IPS-15b (cell line): ENCODE measurements at regions not wholly inside any gene's neighbourhood (a gene's known extent, or its start where the extent isn't known, plus 50 kb on each side); places are given as distances from the start of the nearest gene placed in this dataset.
"Not testable (repeated sequence)": the region's sequence is repeated elsewhere in the genome, so short reads cannot be mapped to it uniquely, and the experiment has no call there.

ENCODE experiments used
- H3K27me3 ChIP-seq: one replicate; pipeline ENCODE4 v1.6.1; 2013; ENCODE audit warnings: low read length; ENCODE audit not compliant: control insufficient read depth, insufficient read depth
- H3K36me3 ChIP-seq: one replicate; pipeline ENCODE4 v1.6.1; 2013; ENCODE audit warnings: low read length; ENCODE audit not compliant: control insufficient read depth, insufficient read depth
- H3K4me1 ChIP-seq: one replicate; pipeline ENCODE4 v1.6.1; 2013; ENCODE audit warnings: mild to moderate bottlenecking, low read length; ENCODE audit not compliant: control insufficient read depth, insufficient read depth
- H3K4me3 ChIP-seq: one replicate; pipeline ENCODE4 v1.5.1; 2013; ENCODE audit warnings: low read depth, low read length
- H3K9ac ChIP-seq: one replicate; pipeline ENCODE4 v1.6.1; 2013; ENCODE audit warnings: low read depth, mild to moderate bottlenecking, low read length
- H3K9me3 ChIP-seq: one replicate; pipeline ENCODE4 v1.6.1; 2013; ENCODE audit warnings: mild to moderate bottlenecking, low read length; ENCODE audit not compliant: control insufficient read depth, insufficient read depth

- H3K27me3 ChIP-seq, result no peaks in the 10 kb centered on the region
- H3K9me3 ChIP-seq, result no peaks in the 10 kb centered on the region
- H3K4me1 ChIP-seq, result peaks cover 25% of the 10 kb centered on the region
- no peaks in the 10 kb centered on the region for H3K36me3 ChIP-seq
- H3K4me3 ChIP-seq, result no peak overlapping the region
- H3K9ac ChIP-seq, result no peak overlapping the region
Measured at GRCh38 chr20:53677447-53678314, 84.0 kb upstream of the ZNF217 start.

GRCh38 chr20:53676987-53677386 lies 83.3 kb upstream of the ZNF217 start:
- Histone ChIP-seq H3K9ac (no peak overlapping the region), H3K9me3 (no peaks in the 10 kb centered on the region), H3K27me3 (no peaks in the 10 kb centered on the region), H3K4me1 (peaks cover 25% of the 10 kb centered on the region), H3K36me3 (no peaks in the 10 kb centered on the region), H3K4me3 (no peak overlapping the region)

- Histone ChIP-seq H3K36me3 (no peaks in the 10 kb centered on the region), H3K4me3 (no peak overlapping the region), H3K4me1 (peaks cover 25% of the 10 kb centered on the region), H3K9me3 (no peaks in the 10 kb centered on the region), H3K9ac (no peak overlapping the region), H3K27me3 (no peaks in the 10 kb centered on the region)
Measured at GRCh38 chr20:53676519-53676822, 82.8 kb upstream of the ZNF217 start.

GRCh38 chr20:53672484-53673129 lies 79.0 kb upstream of the ZNF217 start:
- peaks cover 3% of the 10 kb centered on the region for H3K4me1 ChIP-seq
- no peak overlapping the region for H3K4me3 ChIP-seq
- no peaks in the 10 kb centered on the region for H3K27me3 ChIP-seq
- H3K36me3 ChIP-seq, result no peaks in the 10 kb centered on the region
- no peak overlapping the region for H3K9ac ChIP-seq
- H3K9me3 ChIP-seq, result no peaks in the 10 kb centered on the region

- Histone ChIP-seq H3K4me3 (no peak overlapping the region), H3K9ac (no peak overlapping the region), H3K9me3 (no peaks in the 10 kb centered on the region), H3K4me1 (no peaks in the 10 kb centered on the region), H3K36me3 (no peaks in the 10 kb centered on the region), H3K27me3 (no peaks in the 10 kb centered on the region)
Measured at GRCh38 chr20:53671370-53671769, 77.7 kb upstream of the ZNF217 start.

- H3K27me3 ChIP-seq, H3K9ac ChIP-seq, H3K4me3 ChIP-seq, H3K36me3 ChIP-seq, H3K4me1 ChIP-seq, H3K9me3 ChIP-seq: not testable (repeated sequence)
Measured at GRCh38 chr20:53669517-53670313, 76.1 kb upstream of the ZNF217 start.

GRCh38 chr20:53668992-53669391 lies 75.4 kb upstream of the ZNF217 start:
- H3K9me3 ChIP-seq, result no peaks in the 10 kb centered on the region
- no peak overlapping the region for H3K9ac ChIP-seq
- H3K27me3 ChIP-seq, result no peaks in the 10 kb centered on the region
- no peaks in the 10 kb centered on the region for H3K36me3 ChIP-seq
- no peak overlapping the region for H3K4me3 ChIP-seq
- H3K4me1 ChIP-seq, result no peaks in the 10 kb centered on the region

GRCh38 chr20:53666144-53666543 lies 72.5 kb upstream of the ZNF217 start:
- Histone ChIP-seq H3K9me3 (no peaks in the 10 kb centered on the region), H3K36me3 (no peaks in the 10 kb centered on the region), H3K4me1 (peaks cover 2% of the 10 kb centered on the region), H3K9ac (no peak overlapping the region), H3K27me3 (no peaks in the 10 kb centered on the region), H3K4me3 (no peak overlapping the region)

GRCh38 chr20:53664121-53664520 lies 70.5 kb upstream of the ZNF217 start:
- H3K4me3 ChIP-seq, result no peak overlapping the region
- peaks cover 6% of the 10 kb centered on the region for H3K4me1 ChIP-seq
- H3K9me3 ChIP-seq, result no peaks in the 10 kb centered on the region
- H3K9ac ChIP-seq, result no peak overlapping the region
- no peaks in the 10 kb centered on the region for H3K27me3 ChIP-seq
- no peaks in the 10 kb centered on the region for H3K36me3 ChIP-seq

GRCh38 chr20:53663521-53663920 lies 69.9 kb upstream of the ZNF217 start:
- not testable (repeated sequence) for H3K36me3 ChIP-seq, H3K4me1 ChIP-seq, H3K9ac ChIP-seq, H3K27me3 ChIP-seq, H3K4me3 ChIP-seq, H3K9me3 ChIP-seq

GRCh38 chr20:53662595-53662994 lies 69.0 kb upstream of the ZNF217 start:
- no peaks in the 10 kb centered on the region for H3K9me3 ChIP-seq
- H3K36me3 ChIP-seq, result no peaks in the 10 kb centered on the region
- no peak overlapping the region for H3K9ac ChIP-seq
- H3K27me3 ChIP-seq, result no peaks in the 10 kb centered on the region
- no peak overlapping the region for H3K4me3 ChIP-seq
- peaks cover 7% of the 10 kb centered on the region for H3K4me1 ChIP-seq
